ENCODE measurements at regions not wholly inside any gene's neighbourhood (a gene's known extent, or its start where the extent isn't known, plus 50 kb on each side); places are given as distances from the start of the nearest gene placed in this dataset.

DNA sequence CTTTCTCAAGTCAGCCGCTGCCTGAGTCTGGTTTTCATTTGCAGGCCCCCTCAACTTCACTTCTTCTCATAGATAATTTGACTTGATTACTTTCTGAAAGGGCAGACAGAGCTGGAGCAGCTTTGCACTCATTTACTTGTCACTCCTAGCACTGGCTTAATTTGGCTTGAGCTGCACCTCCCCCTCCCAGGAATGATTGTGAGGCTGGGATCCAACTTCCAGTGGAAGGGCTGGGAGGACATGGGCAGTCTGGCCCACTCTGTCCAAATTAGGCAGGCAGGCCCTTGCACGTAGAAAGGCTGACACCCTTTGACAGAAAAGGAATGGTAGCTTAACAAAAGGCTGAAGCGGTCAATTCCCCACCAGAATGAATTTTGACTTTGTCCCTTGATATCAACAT lies 453.9 kb downstream of the ETS1 start:
- Histone ChIP-seq H3K9me3 (ENCODE audit: control insufficient read depth, low read length) (no peaks in the 10 kb centered on the region), H3K27ac (ENCODE audit: low read depth, low read length) (no peak overlapping the region), H3K4me1 (ENCODE audit: control insufficient read depth, insufficient read depth, low read length) (no peaks in the 10 kb centered on the region), H3K27me3 (ENCODE audit: control insufficient read depth, insufficient read depth, low read length, poor library complexity, severe bottlenecking) (no peaks in the 10 kb centered on the region), H3K36me3 (ENCODE audit: control insufficient read depth, insufficient read depth, low read length) (no peaks in the 10 kb centered on the region), H3K9ac (ENCODE audit: extremely low read depth, low read length, poor library complexity, severe bottlenecking) (no peak overlapping the region), H3K4me3 (ENCODE audit: low read length) (no peak overlapping the region)
- DNase-seq = no peak
- H3K9me3 Mint-ChIP-seq = peaks cover 5% of the 10 kb centered on the region
- H3K4me3 Mint-ChIP-seq = no peak overlapping the region
- H3K27ac Mint-ChIP-seq = no peak overlapping the region
- TF ChIP-seq, protein P1, sequence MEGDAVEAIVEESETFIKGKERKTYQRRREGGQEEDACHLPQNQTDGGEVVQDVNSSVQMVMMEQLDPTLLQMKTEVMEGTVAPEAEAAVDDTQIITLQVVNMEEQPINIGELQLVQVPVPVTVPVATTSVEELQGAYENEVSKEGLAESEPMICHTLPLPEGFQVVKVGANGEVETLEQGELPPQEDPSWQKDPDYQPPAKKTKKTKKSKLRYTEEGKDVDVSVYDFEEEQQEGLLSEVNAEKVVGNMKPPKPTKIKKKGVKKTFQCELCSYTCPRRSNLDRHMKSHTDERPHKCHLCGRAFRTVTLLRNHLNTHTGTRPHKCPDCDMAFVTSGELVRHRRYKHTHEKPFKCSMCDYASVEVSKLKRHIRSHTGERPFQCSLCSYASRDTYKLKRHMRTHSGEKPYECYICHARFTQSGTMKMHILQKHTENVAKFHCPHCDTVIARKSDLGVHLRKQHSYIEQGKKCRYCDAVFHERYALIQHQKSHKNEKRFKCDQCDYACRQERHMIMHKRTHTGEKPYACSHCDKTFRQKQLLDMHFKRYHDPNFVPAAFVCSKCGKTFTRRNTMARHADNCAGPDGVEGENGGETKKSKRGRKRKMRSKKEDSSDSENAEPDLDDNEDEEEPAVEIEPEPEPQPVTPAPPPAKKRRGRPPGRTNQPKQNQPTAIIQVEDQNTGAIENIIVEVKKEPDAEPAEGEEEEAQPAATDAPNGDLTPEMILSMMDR (conservative IDR thresholded peaks at IDR 0.05) = no peak
- peaks cover 9% of the 10 kb centered on the region for H3K4me1 Mint-ChIP-seq
- H3K27me3 Mint-ChIP-seq (ENCODE audit: insufficient read depth) = peaks cover 4% of the 10 kb centered on the region
- no peaks in the 10 kb centered on the region for H3K36me3 Mint-ChIP-seq (ENCODE audit: low read depth)
- 57 to 86% methylated on average over 1 to 3 of the region's 3 CpGs for WGBS, 2 experiments (ENCODE audit: insufficient coverage in 1 of 2, insufficient read length in 1 of 2)

DNA sequence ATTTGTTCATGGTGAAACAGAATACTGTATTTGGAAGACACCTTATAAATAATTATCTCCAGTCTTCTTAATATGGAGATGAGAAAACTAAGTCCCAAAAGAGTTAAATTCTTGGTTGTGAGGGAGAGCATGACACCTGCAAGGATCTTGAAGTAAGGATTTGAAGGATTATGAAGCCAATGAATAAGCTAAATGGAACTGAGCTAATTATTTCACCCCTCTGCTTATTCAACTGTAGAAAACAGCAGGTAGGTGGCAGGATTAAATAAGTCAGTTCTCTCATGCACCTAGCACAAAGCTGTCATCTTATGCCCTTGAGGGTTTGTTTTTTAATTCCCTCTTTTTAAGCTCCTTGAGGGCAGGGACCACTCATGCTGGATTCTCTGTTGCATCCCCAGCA lies 457.3 kb downstream of the ETS1 start:
- Mint-ChIP-seq H3K4me1 (peaks cover 9% of the 10 kb centered on the region), H3K27ac (no peak overlapping the region), H3K27me3 (ENCODE audit: insufficient read depth) (peaks cover 4% of the 10 kb centered on the region), H3K36me3 (ENCODE audit: low read depth) (no peaks in the 10 kb centered on the region), H3K4me3 (no peak overlapping the region), H3K9me3 (no peaks in the 10 kb centered on the region)
- H3K4me1 ChIP-seq (ENCODE audit: control insufficient read depth, insufficient read depth, low read length) = no peaks in the 10 kb centered on the region
- no peak overlapping the region for H3K9ac ChIP-seq (ENCODE audit: extremely low read depth, low read length, poor library complexity, severe bottlenecking)
- H3K27me3 ChIP-seq (ENCODE audit: control insufficient read depth, insufficient read depth, low read length, poor library complexity, severe bottlenecking) = no peaks in the 10 kb centered on the region
- TF ChIP-seq, protein P1 (conservative IDR thresholded peaks at IDR 0.05) = no peak
- H3K36me3 ChIP-seq (ENCODE audit: control insufficient read depth, insufficient read depth, low read length) = no peaks in the 10 kb centered on the region
- DNase-seq = no peak
- H3K9me3 ChIP-seq (ENCODE audit: control insufficient read depth, low read length) = no peaks in the 10 kb centered on the region
- no peak overlapping the region for H3K27ac ChIP-seq (ENCODE audit: low read depth, low read length)
- no peak overlapping the region for H3K4me3 ChIP-seq (ENCODE audit: low read length)

DNA sequence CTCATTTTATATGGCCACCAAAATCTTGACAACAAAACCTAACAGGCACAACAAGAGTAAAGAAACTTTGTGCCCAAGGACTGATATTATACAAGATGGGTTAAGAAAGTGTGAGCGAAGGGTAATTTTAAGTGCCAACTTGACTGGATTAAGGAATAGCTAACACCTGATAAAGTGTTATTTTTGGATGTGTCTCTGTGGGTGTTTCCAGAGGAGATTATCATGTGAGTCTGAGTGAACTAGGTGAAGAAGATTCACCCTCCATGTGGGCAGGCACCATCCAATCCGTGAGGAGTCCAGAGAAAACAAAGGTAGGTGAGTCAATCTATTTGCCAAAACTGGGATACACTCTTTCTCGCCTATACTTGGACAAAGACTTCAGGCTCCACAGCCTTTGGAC lies 461.6 kb downstream of the ETS1 start:
- no peak overlapping the region for H3K27ac Mint-ChIP-seq
- H3K4me1 ChIP-seq (ENCODE audit: control insufficient read depth, insufficient read depth, low read length) = no peaks in the 10 kb centered on the region
- TF ChIP-seq, protein P1 (conservative IDR thresholded peaks at IDR 0.05) = no peak
- no peaks in the 10 kb centered on the region for H3K36me3 ChIP-seq (ENCODE audit: control insufficient read depth, insufficient read depth, low read length)
- WGBS, 2 experiments (ENCODE audit: insufficient coverage in 1 of 2, insufficient read length in 1 of 2) = 95 to 100% methylated on average over 3 of the region's 3 CpGs
- no peaks in the 10 kb centered on the region for H3K4me1 Mint-ChIP-seq
- H3K4me3 Mint-ChIP-seq = no peak overlapping the region
- peaks cover 3% of the 10 kb centered on the region for H3K9me3 Mint-ChIP-seq
- H3K27ac ChIP-seq (ENCODE audit: low read depth, low read length) = no peak overlapping the region
- no peaks in the 10 kb centered on the region for H3K27me3 ChIP-seq (ENCODE audit: control insufficient read depth, insufficient read depth, low read length, poor library complexity, severe bottlenecking)
- H3K36me3 Mint-ChIP-seq (ENCODE audit: low read depth) = no peaks in the 10 kb centered on the region
- H3K9ac ChIP-seq (ENCODE audit: extremely low read depth, low read length, poor library complexity, severe bottlenecking) = no peak overlapping the region
- H3K27me3 Mint-ChIP-seq (ENCODE audit: insufficient read depth) = no peaks in the 10 kb centered on the region
- no peaks in the 10 kb centered on the region for H3K9me3 ChIP-seq (ENCODE audit: control insufficient read depth, low read length)
- no peak for DNase-seq
- no peak overlapping the region for H3K4me3 ChIP-seq (ENCODE audit: low read length)
